WTC11 (cell line): ENCODE measurements at regions not wholly inside any gene's neighbourhood (a gene's known extent, or its start where the extent isn't known, plus 50 kb on each side); places are given as distances from the start of the nearest gene placed in this dataset.
"Not testable (repeated sequence)": the region's sequence is repeated elsewhere in the genome, so short reads cannot be mapped to it uniquely, and the experiment has no call there.

ENCODE experiments used
- ATAC-seq: fragments of 200-7000 bp; cut with Tn5 transposase; 2 replicates; pipeline ENCODE4 v1.10.0; 2021; ENCODE audit warnings: mild to moderate bottlenecking, moderate library complexity
- CTCF ChIA-PET: fragments of 300-600 bp; sonication (Branson Sonifier 250); formaldehyde crosslinking; loops from one replicate; lab custom pipeline; 2021; ENCODE audit warnings: antibody characterized with exemption; lab: Charles Lee
- POLR2A ChIA-PET: fragments of 350-600 bp; sonication (Branson Sonifier 250); formaldehyde crosslinking; loops from one replicate; lab custom pipeline; 2021; ENCODE audit warnings: antibody characterized with exemption; lab: Charles Lee
- DNase-seq: peaks from one replicate; pipeline ENCODE4 v3.0.0; 2021; ENCODE audit warnings: low spot score
- H3K27ac Mint-ChIP-seq: 2 replicates; pipeline ENCODE4 v1.8.0; 2021; ENCODE audit warnings: mixed read lengths
- H3K27me3 Mint-ChIP-seq: 2 replicates; pipeline ENCODE4 v1.8.0; 2021; ENCODE audit warnings: low read depth, mild to moderate bottlenecking, moderate library complexity, mixed read lengths
- H3K36me3 Mint-ChIP-seq: 2 replicates; pipeline ENCODE4 v1.8.0; 2021; ENCODE audit warnings: mixed read lengths
- H3K4me1 Mint-ChIP-seq: 2 replicates; pipeline ENCODE4 v1.8.0; 2022; ENCODE audit warnings: mixed read lengths
- H3K4me3 Mint-ChIP-seq: 2 replicates; pipeline ENCODE4 v1.8.0; 2021; ENCODE audit warnings: mild to moderate bottlenecking, moderate library complexity, mixed read lengths
- H3K9me3 Mint-ChIP-seq: 2 replicates; pipeline ENCODE4 v1.8.0; 2021; ENCODE audit warnings: mixed read lengths
- CDX4 ChIP-seq: fragments of 250-450 bp; sonication (Bioruptor Pico); IDR thresholded peaks from 2 replicates; pipeline ENCODE4 v1.9.0; 2021; ENCODE audit warnings: moderate library complexity, mild to moderate bottlenecking, inconsistent platforms, borderline replicate concordance
- CREB1 ChIP-seq: sonication (generic); formaldehyde crosslinking; IDR thresholded peaks from 2 replicates; pipeline ENCODE4 v1.8.0; 2023; ENCODE audit warnings: mild to moderate bottlenecking, missing genetic modification reagents
- CREM ChIP-seq: sonication (generic); formaldehyde crosslinking; IDR thresholded peaks from 2 replicates; pipeline ENCODE4 v1.8.1; 2022; ENCODE audit warnings: mild to moderate bottlenecking, missing genetic modification reagents, moderate library complexity
- CTCF ChIP-seq: fragments of 200-600 bp; IDR thresholded peaks from 2 replicates; pipeline ENCODE4 v1.8.0; 2022; ENCODE audit warnings: antibody characterized with exemption
- EMX1 ChIP-seq: fragments of 250-450 bp; sonication (Bioruptor Pico); IDR thresholded peaks from 2 replicates; pipeline ENCODE4 v1.8.0; 2021; ENCODE audit warnings: mild to moderate bottlenecking
- ERG ChIP-seq: fragments of 250-450 bp; sonication (Bioruptor Pico); IDR thresholded peaks from 2 replicates; pipeline ENCODE4 v1.8.0; 2021; ENCODE audit warnings: mild to moderate bottlenecking
- GABPB1 ChIP-seq: sonication (generic); formaldehyde crosslinking; IDR thresholded peaks from 2 replicates; pipeline ENCODE4 v1.8.1; 2023; ENCODE audit warnings: mild to moderate bottlenecking, missing genetic modification reagents
- JAZF1 ChIP-seq: fragments of 250-450 bp; sonication (Bioruptor Pico); IDR thresholded peaks from 2 replicates; pipeline ENCODE4 v1.9.0; 2021; ENCODE audit warnings: moderate library complexity, mild to moderate bottlenecking, inconsistent platforms
- NFE2L1 ChIP-seq: sonication (generic); formaldehyde crosslinking; IDR thresholded peaks from 2 replicates; pipeline ENCODE4 v1.8.1; 2023; ENCODE audit warnings: missing genetic modification reagents
- NR3C1 ChIP-seq: sonication (generic); formaldehyde crosslinking; conservative IDR thresholded peaks from 2 replicates; pipeline ENCODE4 v1.8.1; 2023; ENCODE audit warnings: low read depth, mild to moderate bottlenecking, missing genetic modification reagents
- PRDM15 ChIP-seq: sonication (generic); formaldehyde crosslinking; IDR thresholded peaks from 2 replicates; pipeline ENCODE4 v1.8.0; 2022; ENCODE audit warnings: missing genetic modification reagents
- SOX15 ChIP-seq: fragments of 250-450 bp; sonication (Bioruptor Pico); IDR thresholded peaks from 2 replicates; pipeline ENCODE4 v1.9.0; 2021; ENCODE audit warnings: mild to moderate bottlenecking
- SP1 ChIP-seq: sonication (generic); formaldehyde crosslinking; conservative IDR thresholded peaks from 2 replicates; pipeline ENCODE4 v1.8.1; 2022; ENCODE audit warnings: missing genetic modification reagents
- ZNF232 ChIP-seq: sonication (generic); formaldehyde crosslinking; IDR thresholded peaks from 2 replicates; pipeline ENCODE4 v1.8.0; 2022; ENCODE audit warnings: mild to moderate bottlenecking, missing genetic modification reagents
- ZNF281 ChIP-seq: sonication (generic); formaldehyde crosslinking; IDR thresholded peaks from 2 replicates; pipeline ENCODE4 v1.8.0; 2023; ENCODE audit warnings: mild to moderate bottlenecking, missing genetic modification reagents
- ZNF423 ChIP-seq: fragments of 250-450 bp; sonication (Bioruptor Pico); IDR thresholded peaks from 2 replicates; pipeline ENCODE4 v2.1.2; 2022; ENCODE audit warnings: mild to moderate bottlenecking, moderate library complexity

- H3K36me3 Mint-ChIP-seq: peaks cover 10% of the 10 kb centered on the region
- ATAC-seq, POLR2A ChIA-PET, CTCF ChIA-PET, H3K27ac Mint-ChIP-seq, DNase-seq, H3K27me3 Mint-ChIP-seq, H3K4me3 Mint-ChIP-seq: not testable (repeated sequence)
- H3K9me3 Mint-ChIP-seq: peaks cover 29% of the 10 kb centered on the region
- peaks cover 10% of the 10 kb centered on the region for H3K4me1 Mint-ChIP-seq
Observed at GRCh38 chr12:115365765-115366164, 681.8 kb upstream of the TBX3 start.

GRCh38 chr12:115364921-115365320 lies 680.9 kb upstream of the TBX3 start:
- no peak for DNase-seq
- Mint-ChIP-seq H3K9me3 (peaks cover 29% of the 10 kb centered on the region), H3K4me1 (peaks cover 10% of the 10 kb centered on the region), H3K36me3 (peaks cover 10% of the 10 kb centered on the region), H3K4me3 (no peak overlapping the region), H3K27me3 (no peaks in the 10 kb centered on the region), H3K27ac (no peak overlapping the region)
- ChIA-PET CTCF (no interaction called here), POLR2A (no interaction called here)
- no peak for ATAC-seq
- TF ChIP-seq ZNF423 (no peak), CDX4 (CRISPR knock-in tag) (no peak), ZNF232 (CRISPR knock-in tag) (no peak), PRDM15 (CRISPR knock-in tag) (no peak), SP1 (CRISPR knock-in tag) (no peak), EMX1 (CRISPR knock-in tag) (no peak), GABPB1 (CRISPR knock-in tag) (no peak), SOX15 (CRISPR knock-in tag) (no peak), CTCF (no peak), CREB1 (CRISPR knock-in tag) (no peak), ERG (CRISPR knock-in tag) (no peak), JAZF1 (CRISPR knock-in tag) (no peak), ZNF281 (CRISPR knock-in tag) (no peak), CREM (no peak), NFE2L1 (no peak), NR3C1 (no peak)
